Endothelial cell (in vitro differentiated cells): ENCODE measurements at regions not wholly inside any gene's neighbourhood (a gene's known extent, or its start where the extent isn't known, plus 50 kb on each side); places are given as distances from the start of the nearest gene placed in this dataset.
A peak's percentile ranks its signal among the peaks of the same experiment; 100 is the strongest.
"Not testable (repeated sequence)": the region's sequence is repeated elsewhere in the genome, so short reads cannot be mapped to it uniquely, and the experiment has no call there.

Experiments used
- DNase-seq: peaks from one replicate; pipeline ENCODE4 v3.0.0; 2021; ENCODE audit warnings: low spot score
- H3K27ac Mint-ChIP-seq: one replicate; pipeline ENCODE4 v1.8.0; 2021; ENCODE audit warnings: mixed read lengths, inconsistent platforms; ENCODE audit not compliant: unreplicated experiment
- H3K27me3 Mint-ChIP-seq: one replicate; pipeline ENCODE4 v1.8.0; 2021; ENCODE audit warnings: mild to moderate bottlenecking, moderate library complexity, mixed read lengths, inconsistent platforms; ENCODE audit not compliant: unreplicated experiment
- H3K36me3 Mint-ChIP-seq: one replicate; pipeline ENCODE4 v1.8.0; 2021; ENCODE audit warnings: mild to moderate bottlenecking, low read depth, mixed read lengths, inconsistent platforms; ENCODE audit not compliant: unreplicated experiment
- H3K4me1 Mint-ChIP-seq: one replicate; pipeline ENCODE4 v1.8.0; 2021; ENCODE audit warnings: mild to moderate bottlenecking, mixed read lengths, inconsistent platforms; ENCODE audit not compliant: unreplicated experiment
- H3K4me3 Mint-ChIP-seq: one replicate; pipeline ENCODE4 v1.8.0; 2021; ENCODE audit warnings: mild to moderate bottlenecking, mixed read lengths, inconsistent platforms; ENCODE audit not compliant: unreplicated experiment
- H3K9me3 Mint-ChIP-seq: one replicate; pipeline ENCODE4 v1.8.0; 2021; ENCODE audit warnings: mixed read lengths, inconsistent platforms; ENCODE audit not compliant: unreplicated experiment
- TF ChIP-seq, protein P1 (sequence below): fragments of 200-600 bp; sonication (generic); IDR thresholded peaks from one replicate; pipeline ENCODE4 v1.5.0; 2021; ENCODE audit warnings: antibody characterized with exemption; ENCODE audit not compliant: unreplicated experiment

GRCh38 chr6:142016666-142017065 lies 116.1 kb upstream of the GJE1 start:
- Mint-ChIP-seq H3K4me1 (peaks cover 13% of the 10 kb centered on the region), H3K36me3 (peaks cover 19% of the 10 kb centered on the region)
- DNase-seq, H3K27me3 Mint-ChIP-seq, H3K4me3 Mint-ChIP-seq, H3K9me3 Mint-ChIP-seq, H3K27ac Mint-ChIP-seq: not testable (repeated sequence)

DNA sequence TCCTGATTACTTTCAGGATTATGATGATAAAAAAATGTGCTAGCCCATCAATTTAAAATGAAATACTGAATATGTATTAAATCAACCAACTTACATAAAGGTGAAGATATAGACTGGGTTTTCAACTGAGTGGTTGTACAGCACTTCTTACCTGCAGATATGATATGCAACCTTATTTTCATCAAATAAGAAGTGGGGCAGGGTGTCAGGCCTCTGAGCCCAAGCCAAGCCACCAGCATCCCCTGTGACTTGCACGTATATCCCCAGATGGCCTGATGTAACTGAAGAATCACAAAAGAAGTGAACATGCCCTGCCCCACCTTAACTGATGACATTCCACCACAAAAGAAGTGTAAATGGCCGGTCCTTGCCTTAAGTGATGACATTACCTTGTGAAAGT lies 117.3 kb upstream of the GJE1 start:
- H3K4me3 Mint-ChIP-seq, H3K27ac Mint-ChIP-seq, DNase-seq, H3K27me3 Mint-ChIP-seq, H3K9me3 Mint-ChIP-seq: not testable (repeated sequence)
- H3K4me1 Mint-ChIP-seq, result peaks cover 16% of the 10 kb centered on the region
- H3K36me3 Mint-ChIP-seq, result peaks cover 19% of the 10 kb centered on the region

GRCh38 chr6:142015011-142015410 lies 117.7 kb upstream of the GJE1 start:
- peaks cover 19% of the 10 kb centered on the region for H3K36me3 Mint-ChIP-seq
- H3K27ac Mint-ChIP-seq, result peak overlapping the region; percentile 86
- H3K9me3 Mint-ChIP-seq, result no peaks in the 10 kb centered on the region
- H3K4me1 Mint-ChIP-seq, result peaks cover 16% of the 10 kb centered on the region
- TF ChIP-seq, protein P1, sequence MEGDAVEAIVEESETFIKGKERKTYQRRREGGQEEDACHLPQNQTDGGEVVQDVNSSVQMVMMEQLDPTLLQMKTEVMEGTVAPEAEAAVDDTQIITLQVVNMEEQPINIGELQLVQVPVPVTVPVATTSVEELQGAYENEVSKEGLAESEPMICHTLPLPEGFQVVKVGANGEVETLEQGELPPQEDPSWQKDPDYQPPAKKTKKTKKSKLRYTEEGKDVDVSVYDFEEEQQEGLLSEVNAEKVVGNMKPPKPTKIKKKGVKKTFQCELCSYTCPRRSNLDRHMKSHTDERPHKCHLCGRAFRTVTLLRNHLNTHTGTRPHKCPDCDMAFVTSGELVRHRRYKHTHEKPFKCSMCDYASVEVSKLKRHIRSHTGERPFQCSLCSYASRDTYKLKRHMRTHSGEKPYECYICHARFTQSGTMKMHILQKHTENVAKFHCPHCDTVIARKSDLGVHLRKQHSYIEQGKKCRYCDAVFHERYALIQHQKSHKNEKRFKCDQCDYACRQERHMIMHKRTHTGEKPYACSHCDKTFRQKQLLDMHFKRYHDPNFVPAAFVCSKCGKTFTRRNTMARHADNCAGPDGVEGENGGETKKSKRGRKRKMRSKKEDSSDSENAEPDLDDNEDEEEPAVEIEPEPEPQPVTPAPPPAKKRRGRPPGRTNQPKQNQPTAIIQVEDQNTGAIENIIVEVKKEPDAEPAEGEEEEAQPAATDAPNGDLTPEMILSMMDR, result no peak
- DNase-seq, result no peak
- peak overlapping the region; percentile 2 for H3K4me3 Mint-ChIP-seq
- H3K27me3 Mint-ChIP-seq, result peaks cover 3% of the 10 kb centered on the region

DNA sequence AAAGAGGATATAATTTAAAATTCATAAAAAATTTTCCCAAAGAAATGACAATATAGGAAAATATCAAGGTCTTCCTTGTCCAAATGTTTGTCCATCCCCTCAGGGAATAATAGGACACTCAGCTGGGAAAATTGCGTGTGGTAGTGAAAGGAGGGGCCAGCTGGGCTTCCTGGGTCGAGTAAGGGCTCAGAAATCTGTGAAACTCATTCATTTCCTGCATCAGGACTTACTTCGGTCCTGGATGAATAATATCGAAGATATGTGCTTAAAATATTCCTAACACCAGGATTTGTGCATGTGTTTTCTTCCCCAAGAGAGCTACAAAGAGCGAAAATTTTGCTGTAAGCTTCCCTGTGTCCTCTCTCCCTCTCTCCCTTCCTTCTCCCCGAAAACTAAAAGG lies 118.2 kb upstream of the GJE1 start:
- Mint-ChIP-seq H3K4me3 (peak overlapping the region; percentile 10), H3K27ac (peak overlapping the region; percentile 86), H3K4me1 (peaks cover 16% of the 10 kb centered on the region), H3K9me3 (no peaks in the 10 kb centered on the region), H3K36me3 (peaks cover 17% of the 10 kb centered on the region), H3K27me3 (peaks cover 3% of the 10 kb centered on the region)
- peak; percentile 15 for DNase-seq
- TF ChIP-seq, protein P1, result no peak

DNA sequence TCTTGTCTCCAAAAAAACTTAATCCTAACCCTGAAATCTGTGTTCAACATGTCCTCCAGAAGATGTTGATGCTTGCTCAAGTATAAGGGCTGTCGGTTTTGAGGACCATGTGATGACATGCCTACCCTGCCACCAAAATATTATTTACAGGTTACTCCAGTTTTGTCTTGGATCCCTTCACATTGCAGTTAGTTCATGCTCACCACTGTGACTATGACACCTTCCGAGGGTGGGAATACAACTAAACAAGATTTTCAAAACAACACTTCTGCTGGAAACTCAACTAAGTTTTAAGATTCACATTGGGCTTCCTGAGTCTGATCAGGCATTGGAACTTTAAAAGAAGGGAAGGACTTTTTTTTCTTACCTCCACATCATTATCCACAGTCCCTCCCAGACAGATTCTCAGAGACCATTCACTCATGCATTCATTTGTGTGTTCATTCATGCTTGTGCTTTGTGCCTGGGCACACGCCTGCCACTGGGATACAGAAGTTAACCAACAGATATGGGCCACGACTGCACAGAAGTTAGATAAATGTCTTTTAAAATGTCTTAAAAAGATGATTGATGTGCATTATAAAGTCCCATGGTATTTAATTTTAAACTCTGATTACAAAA lies 118.7 kb upstream of the GJE1 start:
- Mint-ChIP-seq H3K4me1 (peaks cover 16% of the 10 kb centered on the region), H3K27ac (peak overlapping the region; percentile 53)

DNA sequence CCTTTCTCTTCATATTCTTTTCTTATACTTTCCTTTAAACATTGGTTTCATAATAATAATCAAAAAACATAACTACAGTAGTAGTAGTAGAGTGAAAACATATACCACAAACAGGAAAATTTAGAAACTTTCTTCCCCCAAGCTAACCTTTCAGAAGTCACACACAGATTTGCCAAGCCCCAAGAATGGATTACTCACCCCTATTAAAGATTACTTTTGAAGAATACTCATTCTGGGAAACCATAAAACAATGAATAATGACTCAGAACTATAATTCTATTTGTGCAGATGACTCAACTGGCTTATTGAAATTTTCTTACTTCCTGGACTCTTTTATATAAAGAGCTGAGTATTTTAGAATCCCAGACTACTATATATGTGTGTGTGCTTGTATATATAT lies 119.4 kb upstream of the GJE1 start:
- peaks cover 16% of the 10 kb centered on the region for H3K4me1 Mint-ChIP-seq

More for the DNA sequence above, 118.7 kb upstream of the GJE1 start:
- no peak overlapping the region for H3K4me3 Mint-ChIP-seq
- no peak for DNase-seq
- H3K36me3 Mint-ChIP-seq, result peaks cover 12% of the 10 kb centered on the region
- peaks cover 3% of the 10 kb centered on the region for H3K27me3 Mint-ChIP-seq
- H3K9me3 Mint-ChIP-seq, result no peaks in the 10 kb centered on the region
- TF ChIP-seq, protein P1, result no peak

More for the DNA sequence above, 119.4 kb upstream of the GJE1 start:
- H3K27ac Mint-ChIP-seq, result no peak overlapping the region
- H3K4me3 Mint-ChIP-seq, result no peak overlapping the region
- TF ChIP-seq, protein P1, result no peak
- DNase-seq, result no peak
- no peaks in the 10 kb centered on the region for H3K9me3 Mint-ChIP-seq
- peaks cover 5% of the 10 kb centered on the region for H3K36me3 Mint-ChIP-seq
- peaks cover under 1% of the 10 kb centered on the region for H3K27me3 Mint-ChIP-seq
